Panc1 (cell line): ENCODE measurements at regions not wholly inside any gene's neighbourhood (a gene's known extent, or its start where the extent isn't known, plus 50 kb on each side); places are given as distances from the start of the nearest gene placed in this dataset.

ENCODE experiments used
- POLR2AphosphoS5 ChIP-seq: IDR thresholded peaks from 2 replicates; pipeline ENCODE4 v1.6.1; 2012; ENCODE audit warnings: mild to moderate bottlenecking, low read depth, low read length, moderate library complexity
- TF ChIP-seq, protein P1 (sequence below): fragments of 450-650 bp; IDR thresholded peaks from 2 replicates; pipeline ENCODE4 v1.5.1; 2017; ENCODE audit warnings: mild to moderate bottlenecking
- TF ChIP-seq, protein P2 (sequence below), 2 experiments: IDR thresholded peaks; 2 replicates each; pipeline ENCODE4 v1.6.1; 2011 to 2012; ENCODE audit warnings: low read depth in 2 of 2, control low read depth in 1 of 2, low read length in 1 of 2, mild to moderate bottlenecking in 1 of 2, moderate library complexity in 1 of 2; ENCODE audit not compliant: insufficient read depth in 1 of 2

DNA sequence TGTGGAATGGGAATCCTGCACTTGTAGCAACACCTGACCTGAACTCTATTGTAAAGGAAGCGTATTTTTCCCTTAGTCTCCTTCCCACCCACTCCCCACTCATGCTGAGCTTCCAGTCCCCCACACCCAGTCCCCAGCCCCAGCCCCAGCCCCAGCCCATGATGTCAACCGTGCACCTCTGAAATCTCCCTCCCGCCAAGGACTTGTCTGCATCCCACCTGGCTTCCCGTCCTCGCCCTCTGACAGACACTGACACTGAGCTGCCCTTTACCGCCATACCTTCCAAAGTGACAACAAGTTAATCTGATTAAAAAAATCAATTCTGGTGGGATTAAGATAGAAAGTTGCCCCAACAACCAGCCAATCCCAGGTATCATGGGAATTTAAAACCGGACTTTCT, 213.6 kb upstream of the CELF4 start:
- TF ChIP-seq, protein P1, sequence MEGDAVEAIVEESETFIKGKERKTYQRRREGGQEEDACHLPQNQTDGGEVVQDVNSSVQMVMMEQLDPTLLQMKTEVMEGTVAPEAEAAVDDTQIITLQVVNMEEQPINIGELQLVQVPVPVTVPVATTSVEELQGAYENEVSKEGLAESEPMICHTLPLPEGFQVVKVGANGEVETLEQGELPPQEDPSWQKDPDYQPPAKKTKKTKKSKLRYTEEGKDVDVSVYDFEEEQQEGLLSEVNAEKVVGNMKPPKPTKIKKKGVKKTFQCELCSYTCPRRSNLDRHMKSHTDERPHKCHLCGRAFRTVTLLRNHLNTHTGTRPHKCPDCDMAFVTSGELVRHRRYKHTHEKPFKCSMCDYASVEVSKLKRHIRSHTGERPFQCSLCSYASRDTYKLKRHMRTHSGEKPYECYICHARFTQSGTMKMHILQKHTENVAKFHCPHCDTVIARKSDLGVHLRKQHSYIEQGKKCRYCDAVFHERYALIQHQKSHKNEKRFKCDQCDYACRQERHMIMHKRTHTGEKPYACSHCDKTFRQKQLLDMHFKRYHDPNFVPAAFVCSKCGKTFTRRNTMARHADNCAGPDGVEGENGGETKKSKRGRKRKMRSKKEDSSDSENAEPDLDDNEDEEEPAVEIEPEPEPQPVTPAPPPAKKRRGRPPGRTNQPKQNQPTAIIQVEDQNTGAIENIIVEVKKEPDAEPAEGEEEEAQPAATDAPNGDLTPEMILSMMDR: no peak
- TF ChIP-seq, protein P2, sequence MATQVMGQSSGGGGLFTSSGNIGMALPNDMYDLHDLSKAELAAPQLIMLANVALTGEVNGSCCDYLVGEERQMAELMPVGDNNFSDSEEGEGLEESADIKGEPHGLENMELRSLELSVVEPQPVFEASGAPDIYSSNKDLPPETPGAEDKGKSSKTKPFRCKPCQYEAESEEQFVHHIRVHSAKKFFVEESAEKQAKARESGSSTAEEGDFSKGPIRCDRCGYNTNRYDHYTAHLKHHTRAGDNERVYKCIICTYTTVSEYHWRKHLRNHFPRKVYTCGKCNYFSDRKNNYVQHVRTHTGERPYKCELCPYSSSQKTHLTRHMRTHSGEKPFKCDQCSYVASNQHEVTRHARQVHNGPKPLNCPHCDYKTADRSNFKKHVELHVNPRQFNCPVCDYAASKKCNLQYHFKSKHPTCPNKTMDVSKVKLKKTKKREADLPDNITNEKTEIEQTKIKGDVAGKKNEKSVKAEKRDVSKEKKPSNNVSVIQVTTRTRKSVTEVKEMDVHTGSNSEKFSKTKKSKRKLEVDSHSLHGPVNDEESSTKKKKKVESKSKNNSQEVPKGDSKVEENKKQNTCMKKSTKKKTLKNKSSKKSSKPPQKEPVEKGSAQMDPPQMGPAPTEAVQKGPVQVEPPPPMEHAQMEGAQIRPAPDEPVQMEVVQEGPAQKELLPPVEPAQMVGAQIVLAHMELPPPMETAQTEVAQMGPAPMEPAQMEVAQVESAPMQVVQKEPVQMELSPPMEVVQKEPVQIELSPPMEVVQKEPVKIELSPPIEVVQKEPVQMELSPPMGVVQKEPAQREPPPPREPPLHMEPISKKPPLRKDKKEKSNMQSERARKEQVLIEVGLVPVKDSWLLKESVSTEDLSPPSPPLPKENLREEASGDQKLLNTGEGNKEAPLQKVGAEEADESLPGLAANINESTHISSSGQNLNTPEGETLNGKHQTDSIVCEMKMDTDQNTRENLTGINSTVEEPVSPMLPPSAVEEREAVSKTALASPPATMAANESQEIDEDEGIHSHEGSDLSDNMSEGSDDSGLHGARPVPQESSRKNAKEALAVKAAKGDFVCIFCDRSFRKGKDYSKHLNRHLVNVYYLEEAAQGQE (IDR thresholded peaks at IDR 0.05; ENCODE audit: insufficient read depth in 1 of 2, low read depth in 2 of 2, low read length in 1 of 2): no peak
- TF ChIP-seq POLR2AphosphoS5: no peak
